ENCODE measurements at regions not wholly inside any gene's neighbourhood (a gene's known extent, or its start where the extent isn't known, plus 50 kb on each side); places are given as distances from the start of the nearest gene placed in this dataset.
"Not testable (repeated sequence)": the region's sequence is repeated elsewhere in the genome, so short reads cannot be mapped to it uniquely, and the experiment has no call there.

- TF ChIP-seq EZH2phosphoT487 (IDR thresholded peaks at IDR 0.05; ENCODE audit: borderline replicate concordance): no peak
- TF ChIP-seq CTCF (conservative IDR thresholded peaks at IDR 0.05; ENCODE audit: low read length): no peak
- H3K27me3 ChIP-seq (ENCODE audit: insufficient read depth, low read length, poor library complexity, severe bottlenecking): no peaks in the 10 kb centered on the region
- no peaks in the 10 kb centered on the region for H3K4me1 ChIP-seq (ENCODE audit: insufficient read depth, low read length, poor library complexity, severe bottlenecking)
- no peaks in the 10 kb centered on the region for H3K9me2 ChIP-seq (replicated peaks; ENCODE audit: low read depth, low read length)
- H3K79me2 ChIP-seq (ENCODE audit: insufficient read depth, low read length): no peaks in the 10 kb centered on the region
- H3K9me3 ChIP-seq (ENCODE audit: insufficient read depth, low read depth, low read length): no peaks in the 10 kb centered on the region; the same call in 1 of the 2 replicates
- H4K20me1 ChIP-seq (ENCODE audit: insufficient read depth, low read length, poor library complexity, severe bottlenecking): no peaks in the 10 kb centered on the region
- H2AFZ ChIP-seq (ENCODE audit: low read length): no peak overlapping the region
- no peak overlapping the region for H3K4me2 ChIP-seq (ENCODE audit: low read depth, low read length, poor library complexity, severe bottlenecking)
- no peak overlapping the region for H3K4me3 ChIP-seq (ENCODE audit: low read length, poor library complexity, severe bottlenecking)
- no peak overlapping the region for H3K9ac ChIP-seq (ENCODE audit: low read depth, low read length, poor library complexity, severe bottlenecking)
- no peaks in the 10 kb centered on the region for H3K36me3 ChIP-seq (ENCODE audit: insufficient read depth, low read length)
- H3F3A ChIP-seq (ENCODE audit: low read depth): no peaks in the 10 kb centered on the region
These were observed 866.3 kb downstream of the ANKRD7 start for GRCh38 chr7:119090851-119091250.

- H3K4me2 ChIP-seq (ENCODE audit: low read depth, low read length, poor library complexity, severe bottlenecking): no peak overlapping the region
These were observed 872.2 kb downstream of the ANKRD7 start for GRCh38 chr7:119096683-119097082.

GRCh38 chr7:119100611-119101258 lies 876.2 kb downstream of the ANKRD7 start:
- not testable (repeated sequence) for H3K79me2 ChIP-seq (ENCODE audit: insufficient read depth, low read length); H2AFZ ChIP-seq (ENCODE audit: low read length); H3F3A ChIP-seq (ENCODE audit: low read depth); H3K36me3 ChIP-seq (ENCODE audit: insufficient read depth, low read length); H3K9me2 ChIP-seq (replicated peaks; ENCODE audit: low read depth, low read length); H3K27me3 ChIP-seq (ENCODE audit: insufficient read depth, low read length, poor library complexity, severe bottlenecking); H3K9me3 ChIP-seq (ENCODE audit: insufficient read depth, low read depth, low read length); H4K20me1 ChIP-seq (ENCODE audit: insufficient read depth, low read length, poor library complexity, severe bottlenecking); H3K4me1 ChIP-seq (ENCODE audit: insufficient read depth, low read length, poor library complexity, severe bottlenecking); H3K4me3 ChIP-seq (ENCODE audit: low read length, poor library complexity, severe bottlenecking); H3K4me2 ChIP-seq (ENCODE audit: low read depth, low read length, poor library complexity, severe bottlenecking); H3K9ac ChIP-seq (ENCODE audit: low read depth, low read length, poor library complexity, severe bottlenecking)

More at GRCh38 chr7:119096683-119097082, 872.2 kb downstream of the ANKRD7 start:
- Histone ChIP-seq H3K4me3 (ENCODE audit: low read length, poor library complexity, severe bottlenecking) (no peak overlapping the region), H3K79me2 (ENCODE audit: insufficient read depth, low read length) (no peaks in the 10 kb centered on the region), H3K36me3 (ENCODE audit: insufficient read depth, low read length) (no peaks in the 10 kb centered on the region), H3K4me1 (ENCODE audit: insufficient read depth, low read length, poor library complexity, severe bottlenecking) (no peaks in the 10 kb centered on the region), H3K9ac (ENCODE audit: low read depth, low read length, poor library complexity, severe bottlenecking) (no peak overlapping the region), H2AFZ (ENCODE audit: low read length) (no peak overlapping the region), H4K20me1 (ENCODE audit: insufficient read depth, low read length, poor library complexity, severe bottlenecking) (no peaks in the 10 kb centered on the region), H3K27me3 (ENCODE audit: insufficient read depth, low read length, poor library complexity, severe bottlenecking) (no peaks in the 10 kb centered on the region), H3K9me2 (replicated peaks; ENCODE audit: low read depth, low read length) (no peaks in the 10 kb centered on the region), H3K9me3 (ENCODE audit: insufficient read depth, low read depth, low read length) (no peaks in the 10 kb centered on the region), H3F3A (ENCODE audit: low read depth) (no peaks in the 10 kb centered on the region)
- TF ChIP-seq CTCF (conservative IDR thresholded peaks at IDR 0.05; ENCODE audit: low read length): no peak
- TF ChIP-seq EZH2phosphoT487 (IDR thresholded peaks at IDR 0.05; ENCODE audit: borderline replicate concordance): no peak

- Histone ChIP-seq H4K20me1 (ENCODE audit: insufficient read depth, low read length, poor library complexity, severe bottlenecking) (no peaks in the 10 kb centered on the region), H3K4me3 (ENCODE audit: low read length, poor library complexity, severe bottlenecking) (no peak overlapping the region), H2AFZ (ENCODE audit: low read length) (no peak overlapping the region), H3F3A (ENCODE audit: low read depth) (no peaks in the 10 kb centered on the region), H3K4me2 (ENCODE audit: low read depth, low read length, poor library complexity, severe bottlenecking) (no peak overlapping the region), H3K27me3 (ENCODE audit: insufficient read depth, low read length, poor library complexity, severe bottlenecking) (no peaks in the 10 kb centered on the region), H3K9ac (ENCODE audit: low read depth, low read length, poor library complexity, severe bottlenecking) (no peak overlapping the region), H3K79me2 (ENCODE audit: insufficient read depth, low read length) (no peaks in the 10 kb centered on the region), H3K9me3 (ENCODE audit: insufficient read depth, low read depth, low read length) (no peaks in the 10 kb centered on the region), H3K9me2 (replicated peaks; ENCODE audit: low read depth, low read length) (no peaks in the 10 kb centered on the region), H3K36me3 (ENCODE audit: insufficient read depth, low read length) (no peaks in the 10 kb centered on the region), H3K4me1 (ENCODE audit: insufficient read depth, low read length, poor library complexity, severe bottlenecking) (no peaks in the 10 kb centered on the region)
- no peak for TF ChIP-seq CTCF (conservative IDR thresholded peaks at IDR 0.05; ENCODE audit: low read length)
These were observed 877.8 kb downstream of the ANKRD7 start for GRCh38 chr7:119102291-119102690.

Measured in Loucy (cell line).